Activated CD8-positive, alpha-beta memory T cell treated with anti-CD3 and anti-CD28 coated beads, Interleukin-2, amount 50 U/mL, for 1 hour (primary cell): ENCODE measurements at regions not wholly inside any gene's neighbourhood (a gene's known extent, or its start where the extent isn't known, plus 50 kb on each side); places are given as distances from the start of the nearest gene placed in this dataset.
"Not testable (repeated sequence)": the region's sequence is repeated elsewhere in the genome, so short reads cannot be mapped to it uniquely, and the experiment has no call there.

ENCODE experiments used
- DNase-seq: peaks from one replicate; pipeline ENCODE4 v3.0.0-alpha.2; 2020; ENCODE audit errors: extremely low read depth

GRCh38 chr14:37711831-37712475, 116.5 kb downstream of the TTC6 start:
- no peak for DNase-seq

GRCh38 chr14:37712476-37712860, 117.0 kb downstream of the TTC6 start:
- DNase-seq: not testable (repeated sequence)

- no peak for DNase-seq
Observed at GRCh38 chr14:37712976-37713431, 117.6 kb downstream of the TTC6 start.

GRCh38 chr14:37720131-37720530, 124.7 kb downstream of the TTC6 start:
- no peak for DNase-seq

DNA sequence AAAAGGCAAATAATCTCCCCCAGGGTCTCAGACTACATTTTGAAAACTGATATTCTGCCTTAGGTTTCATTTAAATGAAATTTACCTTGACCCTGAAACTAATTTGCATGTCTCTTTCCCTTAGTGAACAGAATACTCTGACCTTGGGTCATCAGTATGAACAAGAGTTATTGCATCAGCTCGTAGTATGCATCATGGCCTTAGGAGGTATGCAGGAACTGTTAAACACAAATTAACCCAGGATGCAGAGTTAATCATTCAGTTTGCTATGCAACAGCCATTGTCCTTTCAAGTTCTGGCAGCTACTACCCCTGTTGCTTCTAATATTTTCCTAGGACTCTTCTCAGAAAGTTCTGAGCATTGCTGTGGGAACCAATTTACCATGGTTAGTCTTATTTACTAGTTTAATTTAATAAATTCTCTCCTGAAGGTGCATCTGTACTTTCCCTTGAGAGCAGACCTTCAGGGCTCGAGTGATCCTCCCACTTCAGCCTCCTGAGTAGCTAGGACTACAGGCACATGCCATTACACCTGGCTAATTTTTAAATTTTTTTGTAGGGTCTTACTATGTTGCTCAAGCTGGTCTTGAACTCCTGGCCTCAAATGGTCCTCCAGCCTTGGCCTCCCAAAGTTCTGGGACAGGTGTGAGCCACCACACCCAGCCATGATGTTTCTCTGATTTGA, 126.7 kb downstream of the TTC6 start:
- no peak for DNase-seq

DNA sequence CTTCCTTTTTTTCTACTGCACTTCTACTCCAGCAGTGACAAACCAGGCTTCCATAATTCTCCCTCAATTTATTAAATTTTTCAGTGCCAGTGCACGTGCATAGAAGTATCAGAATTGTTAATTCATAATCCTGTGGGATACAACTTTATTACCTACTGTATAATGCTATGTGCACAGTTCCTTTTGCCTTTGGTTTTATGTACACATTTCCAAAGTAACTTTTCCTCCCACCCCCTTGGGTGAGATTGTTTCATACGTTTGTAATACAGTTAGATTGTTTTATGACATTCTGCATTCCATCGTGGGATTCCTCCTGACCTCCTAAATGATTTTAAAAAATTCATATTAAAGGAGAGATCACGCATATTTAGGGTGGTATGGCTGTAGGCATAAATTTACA, 128.1 kb downstream of the TTC6 start:
- DNase-seq: no peak

DNA sequence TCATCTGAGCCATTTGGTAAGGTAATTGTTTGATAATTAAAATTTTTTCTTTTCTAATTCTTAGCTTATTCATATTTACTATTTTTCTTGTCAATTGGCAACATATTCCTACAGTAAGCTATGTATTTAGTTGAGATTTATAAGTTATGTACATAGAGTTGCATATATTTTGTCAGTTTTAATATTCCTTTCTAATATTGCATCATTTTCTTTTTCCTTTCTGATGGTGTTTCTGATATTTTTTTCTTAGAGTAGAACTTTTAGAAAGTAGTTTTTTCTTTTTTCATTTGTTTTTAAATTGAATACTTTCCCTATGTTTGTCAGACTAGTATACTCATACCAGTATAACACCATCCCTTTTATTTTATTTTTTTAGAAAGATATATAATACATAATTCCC, 131.3 kb downstream of the TTC6 start:
- no peak for DNase-seq

GRCh38 chr14:37729218-37729617, 133.8 kb downstream of the TTC6 start:
- no peak for DNase-seq

DNA sequence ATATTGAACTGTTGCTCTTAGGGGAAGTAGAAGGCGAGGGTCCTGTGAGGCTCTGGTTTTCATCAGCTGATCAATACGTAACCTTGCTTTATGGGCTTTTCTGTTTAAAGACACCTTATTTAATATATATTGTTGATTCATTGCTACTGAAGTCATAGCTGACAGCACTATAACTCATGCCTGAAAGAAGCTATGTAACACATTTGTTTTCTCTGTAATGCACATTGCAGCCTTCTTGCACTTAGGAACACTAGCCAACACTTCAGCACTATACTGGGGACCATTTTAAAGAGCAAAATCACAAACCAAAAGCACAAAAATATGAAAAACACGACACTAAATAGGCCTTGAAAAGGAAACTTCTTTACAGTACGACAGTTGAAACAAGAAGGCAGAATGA, 135.7 kb downstream of the TTC6 start:
- DNase-seq: no peak

DNA sequence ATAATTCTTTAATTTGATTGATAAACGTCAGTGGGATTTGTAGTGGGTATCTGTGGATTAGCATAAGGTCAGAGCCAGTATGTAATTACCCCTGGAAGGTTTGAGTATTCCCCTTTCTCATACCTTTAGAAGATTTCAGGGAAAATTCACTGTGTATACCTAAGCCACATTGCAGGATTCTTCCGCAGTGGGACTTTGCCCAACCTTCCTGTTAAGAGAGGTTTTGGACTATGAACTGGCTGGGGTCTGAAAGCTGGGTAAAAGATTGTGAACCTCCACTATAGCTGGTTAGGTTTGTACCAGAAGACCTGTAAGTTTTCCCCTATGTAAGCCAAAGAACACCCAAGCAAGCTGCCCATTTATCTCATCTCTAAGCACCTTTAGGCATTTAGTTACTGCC, 150.2 kb downstream of the TTC6 start:
- no peak for DNase-seq

DNA sequence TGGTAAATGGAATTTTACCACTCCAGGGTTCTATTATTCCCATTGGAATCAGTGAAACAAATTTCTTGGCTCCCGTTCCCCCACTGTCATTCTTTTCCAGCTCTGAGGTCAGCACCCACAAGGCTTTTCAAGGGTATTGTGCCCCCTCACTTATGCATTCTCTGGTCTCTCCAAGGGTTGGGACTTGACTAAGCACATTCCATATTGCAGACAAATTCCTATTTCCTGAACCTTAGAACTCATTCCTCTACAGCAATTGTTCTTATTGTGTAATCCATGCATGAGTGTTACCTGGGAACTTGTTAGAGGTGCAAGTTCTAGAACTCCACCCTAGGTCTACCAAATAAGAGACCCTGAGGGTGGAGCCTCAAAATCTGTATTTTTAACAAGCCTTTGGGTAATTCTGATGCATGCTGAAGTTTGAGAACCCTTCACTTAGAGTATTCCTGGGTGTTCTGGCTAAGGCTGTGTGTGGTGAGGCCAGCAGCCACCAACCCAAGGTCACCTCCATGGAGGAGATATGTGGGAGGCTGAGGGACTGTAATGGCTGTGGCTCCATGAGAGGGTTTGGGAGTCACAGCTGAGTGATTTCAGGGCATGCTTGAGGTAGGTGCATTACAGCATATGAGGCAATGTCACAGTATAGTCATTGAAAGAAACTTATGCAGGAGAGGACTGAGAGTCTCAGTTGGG, 150.9 kb downstream of the TTC6 start:
- DNase-seq: no peak

DNA sequence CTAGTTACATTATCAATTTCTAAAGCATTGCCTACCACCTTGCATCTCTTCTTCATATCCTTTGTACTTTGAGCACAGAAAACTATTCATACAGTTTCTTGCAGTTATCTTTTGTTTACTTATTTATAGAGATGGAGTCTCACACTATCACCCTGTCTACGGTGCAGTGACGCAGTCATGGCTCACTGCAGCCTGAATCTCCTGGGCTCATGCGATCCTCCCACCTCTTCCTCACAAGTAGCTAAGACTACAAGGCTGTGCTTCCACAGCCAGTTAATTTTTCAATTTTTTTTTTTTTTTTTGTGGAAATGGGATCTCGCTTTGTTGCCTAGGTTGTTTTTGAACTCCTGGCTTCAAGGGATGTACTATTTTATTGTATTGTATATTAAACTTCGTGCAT, 158.0 kb downstream of the TTC6 start:
- no peak for DNase-seq

GRCh38 chr14:37760275-37760674, 164.8 kb downstream of the TTC6 start:
- not testable (repeated sequence) for DNase-seq

- DNase-seq: no peak
Observed at GRCh38 chr14:37763266-37763665, 167.8 kb downstream of the TTC6 start.

DNA sequence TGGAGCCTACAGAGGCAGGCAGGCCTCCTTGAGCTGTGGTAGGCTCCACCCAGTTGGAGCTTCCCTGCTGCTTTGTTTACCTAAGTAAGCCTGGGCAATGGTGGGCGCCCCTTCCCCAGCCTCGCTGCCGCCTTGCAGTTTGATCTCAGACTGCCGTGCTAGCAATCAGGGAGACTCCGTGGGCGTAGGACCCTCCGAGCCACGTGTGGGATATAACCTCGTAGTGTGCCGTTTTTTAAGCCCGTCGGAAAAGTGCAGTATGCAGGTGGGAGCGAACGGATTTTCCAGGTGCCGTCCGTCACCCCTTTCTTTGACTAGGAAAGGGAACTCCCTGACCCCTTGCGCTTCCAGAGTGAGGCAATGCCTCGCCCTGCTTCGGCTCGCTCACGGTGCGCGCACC, 176.9 kb downstream of the TTC6 start:
- not testable (repeated sequence) for DNase-seq

DNA sequence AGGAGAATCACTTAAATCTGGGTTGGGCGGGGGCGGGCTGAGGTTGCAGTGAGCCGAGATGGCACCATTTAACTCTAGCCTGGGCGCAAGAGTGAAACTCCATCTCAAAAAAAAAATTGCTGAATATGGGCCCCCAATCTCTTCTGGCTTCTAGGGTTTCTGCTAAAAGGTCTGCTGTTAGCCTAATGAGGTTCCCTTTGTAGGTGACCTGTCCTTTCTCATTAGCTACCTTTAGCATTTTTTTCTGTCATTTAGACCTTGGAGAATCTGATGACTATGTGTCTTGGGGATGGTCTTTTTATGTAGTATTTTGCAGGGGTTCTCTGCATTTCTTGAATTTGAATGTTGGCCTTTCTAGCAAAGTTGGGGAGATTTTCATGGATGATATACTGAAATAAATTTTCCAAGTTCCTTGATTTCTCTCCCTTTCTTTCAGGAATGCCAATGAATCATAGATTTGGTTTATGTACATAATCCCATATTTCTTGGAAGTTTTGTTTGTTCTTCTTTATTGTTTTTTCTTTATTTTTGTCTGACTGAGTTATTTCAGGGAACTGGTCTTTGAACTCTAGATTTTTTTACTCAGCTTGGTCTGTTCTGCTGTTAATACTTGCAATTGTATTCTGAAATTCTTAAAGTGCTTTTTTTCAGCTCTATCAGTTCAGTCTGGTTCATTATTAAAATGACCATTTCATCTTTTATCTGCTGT, 181.5 kb downstream of the TTC6 start:
- no peak for DNase-seq

DNA sequence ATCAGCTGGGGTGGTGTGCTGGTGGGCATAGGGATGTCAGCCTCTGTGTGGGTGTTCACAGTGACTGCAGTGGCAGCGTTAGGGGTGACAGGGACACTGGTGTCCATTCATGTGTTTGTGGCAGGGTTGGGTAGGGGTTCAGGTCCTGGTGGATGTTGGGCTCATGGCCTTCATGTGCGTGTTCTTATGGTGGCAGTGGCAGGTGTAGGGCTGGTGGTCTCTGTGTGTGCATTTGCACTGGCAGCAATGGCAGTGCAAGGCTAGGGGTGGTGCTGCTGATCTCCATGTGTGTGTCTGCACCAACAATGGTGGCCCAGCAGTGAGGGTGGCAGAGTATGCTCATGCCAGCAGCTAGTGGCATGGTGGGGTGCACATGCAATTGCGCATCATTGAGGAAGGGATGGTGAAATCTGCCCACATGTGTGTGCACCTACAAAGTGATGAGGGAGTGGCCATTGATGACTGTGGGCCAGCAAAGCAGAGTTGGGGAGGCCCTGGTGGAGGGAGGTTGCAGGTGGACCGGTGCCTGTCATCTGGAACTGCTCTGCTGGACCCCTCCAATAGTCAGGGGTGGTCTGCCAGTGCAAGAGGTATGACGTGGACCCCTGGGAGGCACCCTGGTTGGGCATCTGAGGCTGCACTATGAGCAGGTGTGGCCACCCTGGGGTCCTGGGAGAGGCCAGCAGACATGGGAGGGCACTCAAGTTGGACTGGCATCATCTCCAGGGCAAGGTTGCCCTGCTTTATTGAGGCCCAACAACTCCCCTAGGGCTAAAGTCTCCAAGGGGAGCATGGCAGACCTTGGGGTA, 182.9 kb downstream of the TTC6 start:
- DNase-seq: no peak

- DNase-seq: no peak
Observed at GRCh38 chr14:37779480-37779879, 184.1 kb downstream of the TTC6 start.

GRCh38 chr14:37780731-37781130, 185.3 kb downstream of the TTC6 start:
- DNase-seq: not testable (repeated sequence)

- not testable (repeated sequence) for DNase-seq
Observed at GRCh38 chr14:37784203-37784826, 188.9 kb downstream of the TTC6 start.

- not testable (repeated sequence) for DNase-seq
Observed at GRCh38 chr14:37784827-37785223, 189.4 kb downstream of the TTC6 start.
